Naive thymus-derived CD8-positive, alpha-beta T cell (primary cell): ENCODE measurements at regions not wholly inside any gene's neighbourhood (a gene's known extent, or its start where the extent isn't known, plus 50 kb on each side); places are given as distances from the start of the nearest gene placed in this dataset.
"Not testable (repeated sequence)": the region's sequence is repeated elsewhere in the genome, so short reads cannot be mapped to it uniquely, and the experiment has no call there.

Source experiments
- ATAC-seq, 2 donors: fragments of 150-1000 bp; cut with Tn5 transposase in 1 of 2; sonication (Bioruptor Pico), chemical (Tn5 transposase) in 1 of 2; 1 replicate in 1 of 2; 2 replicates in 1 of 2; pipeline ENCODE4 v1.10.0; 2021; ENCODE audit warnings: mild to moderate bottlenecking in 2 of 2, moderate library complexity in 2 of 2
- POLR2A ChIA-PET: fragments of 350-600 bp; sonication (Branson Sonifier 250); formaldehyde crosslinking; loops from one replicate; lab custom pipeline; 2021; ENCODE audit warnings: antibody characterized with exemption; lab: Charles Lee
- DNase-seq, 10 donors: peaks; one replicate each; pipeline versions ENCODE4 v3.0.0 to v3.0.0-alpha.2; 2020 to 2022
- H3K27ac Mint-ChIP-seq, 10 donors: one replicate each; pipeline ENCODE4 v1.8.0; 2020 to 2022; ENCODE audit warnings: mild to moderate bottlenecking in 10 of 10, mixed read lengths in 10 of 10, moderate library complexity in 4 of 10, inconsistent platforms in 1 of 10
- H3K27me3 Mint-ChIP-seq, 5 donors: one replicate each; pipeline ENCODE4 v1.8.0; 2021 to 2022; ENCODE audit warnings: mixed read lengths in 5 of 5
- H3K36me3 Mint-ChIP-seq, 3 donors: one replicate each; pipeline ENCODE4 v1.8.0; 2020 to 2022; ENCODE audit warnings: mixed read lengths in 3 of 3, mild to moderate bottlenecking in 2 of 3, inconsistent platforms in 1 of 3
- H3K4me1 Mint-ChIP-seq, 4 donors: one replicate each; pipeline ENCODE4 v1.8.0; 2021 to 2022; ENCODE audit warnings: mixed read lengths in 4 of 4
- H3K4me3 Mint-ChIP-seq, 10 donors: one replicate each; pipeline ENCODE4 v1.8.0; 2020 to 2022; ENCODE audit warnings: mild to moderate bottlenecking in 10 of 10, mixed read lengths in 10 of 10, moderate library complexity in 6 of 10, inconsistent platforms in 1 of 10
- H3K9me3 Mint-ChIP-seq, 9 donors: one replicate each; pipeline ENCODE4 v1.8.0; 2020 to 2022; ENCODE audit warnings: mixed read lengths in 9 of 9, mild to moderate bottlenecking in 3 of 9, inconsistent platforms in 1 of 9, moderate library complexity in 1 of 9

DNA sequence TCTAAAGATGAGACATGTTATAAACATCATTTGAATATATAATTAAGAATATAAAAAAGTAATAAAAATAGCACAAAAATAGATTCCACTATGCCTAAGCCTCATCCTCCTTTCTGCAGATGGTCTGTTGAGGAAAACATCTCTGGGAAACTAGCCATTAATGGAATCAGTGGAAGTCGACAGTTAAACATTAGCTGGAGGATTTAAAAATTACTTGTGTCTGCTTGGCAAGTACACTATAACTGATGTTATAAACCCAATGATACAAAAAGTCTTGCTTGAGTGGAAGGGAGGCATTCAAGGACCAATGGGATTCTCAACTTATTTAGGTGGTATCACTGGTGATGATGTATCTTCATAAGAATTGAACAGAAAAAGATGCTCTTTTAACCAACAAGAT, 1598.3 kb downstream of the PCDH18 start:
- no peaks in the 10 kb centered on the region for H3K36me3 Mint-ChIP-seq
- no peak for ATAC-seq
- no peak overlapping the region for H3K4me3 Mint-ChIP-seq
- no peak overlapping the region for H3K27ac Mint-ChIP-seq
- H3K4me1 Mint-ChIP-seq = no peaks in the 10 kb centered on the region
- no peaks in the 10 kb centered on the region for H3K27me3 Mint-ChIP-seq
- H3K9me3 Mint-ChIP-seq = peaks cover 0 to 12% (median 2%) of the 10 kb centered on the region in 9 donors
- POLR2A ChIA-PET = no interaction called here
- no peak for DNase-seq

GRCh38 chr4:135927651-135928050, 1604.6 kb downstream of the PCDH18 start:
- Mint-ChIP-seq H3K9me3 (peaks cover 1 to 18% (median 10%) of the 10 kb centered on the region in 9 donors), H3K36me3 (no peaks in the 10 kb centered on the region), H3K4me3 (no peak overlapping the region), H3K4me1 (no peaks in the 10 kb centered on the region), H3K27ac (no peak overlapping the region), H3K27me3 (no peaks in the 10 kb centered on the region)
- POLR2A ChIA-PET = no interaction called here
- DNase-seq = no peak
- no peak for ATAC-seq

- Mint-ChIP-seq H3K27me3 (no peaks in the 10 kb centered on the region), H3K36me3 (no peaks in the 10 kb centered on the region), H3K4me3 (no peak overlapping the region), H3K9me3 (peaks cover 0 to 15% (median 8%) of the 10 kb centered on the region in 9 donors), H3K4me1 (no peaks in the 10 kb centered on the region), H3K27ac (no peak overlapping the region)
- DNase-seq (no peak), ATAC-seq (no peak)
- POLR2A ChIA-PET = no interaction called here
Observed at GRCh38 chr4:135921081-135921480, 1611.2 kb downstream of the PCDH18 start.

DNA sequence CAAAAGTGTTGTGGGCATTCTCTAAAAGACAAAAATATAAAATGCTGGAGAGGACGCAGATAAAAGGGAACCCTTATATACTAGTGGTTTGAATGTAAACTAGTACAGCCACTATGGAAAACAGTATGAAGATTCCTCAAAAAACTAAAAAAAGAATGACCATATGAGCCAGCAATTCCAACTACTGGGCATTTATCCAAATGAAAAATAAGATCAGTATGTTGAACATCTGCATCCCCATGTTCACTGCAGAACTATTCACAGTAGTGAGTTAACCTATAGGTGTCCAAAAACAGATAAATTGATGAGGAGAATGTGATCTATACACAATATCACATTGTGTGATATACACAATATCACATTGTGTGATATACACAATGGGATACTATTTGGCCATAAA, 1615.3 kb downstream of the PCDH18 start:
- Mint-ChIP-seq H3K9me3 (peaks cover 0 to 6% (median 0%) of the 10 kb centered on the region in 9 donors), H3K27ac (no peak overlapping the region), H3K36me3 (no peaks in the 10 kb centered on the region), H3K4me1 (no peaks in the 10 kb centered on the region), H3K27me3 (no peaks in the 10 kb centered on the region), H3K4me3 (no peak overlapping the region)
- ATAC-seq = no peak
- POLR2A ChIA-PET = no interaction called here
- DNase-seq = no peak

DNA sequence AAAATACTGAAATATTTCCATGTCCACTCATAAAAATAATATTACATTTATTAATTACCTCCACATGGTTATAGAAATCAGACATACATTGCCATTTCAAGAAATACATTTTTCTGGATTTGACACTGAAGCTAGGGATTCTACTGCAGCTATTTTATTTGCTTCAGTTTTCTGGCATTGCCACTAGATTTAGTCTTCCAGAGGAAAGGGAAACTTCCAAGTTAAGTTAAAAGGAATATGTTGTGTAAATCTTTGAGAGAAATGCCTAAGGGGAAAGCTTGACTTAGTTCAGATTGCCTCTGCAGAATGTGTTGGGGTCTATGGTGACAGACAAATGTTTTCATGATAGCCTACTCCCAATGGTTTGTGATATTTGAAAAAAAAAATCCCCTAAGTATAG, 1631.3 kb downstream of the PCDH18 start:
- Mint-ChIP-seq H3K27me3 (no peaks in the 10 kb centered on the region), H3K27ac (no peak overlapping the region), H3K4me1 (no peaks in the 10 kb centered on the region), H3K9me3 (peaks cover 3 to 39% (median 8%) of the 10 kb centered on the region in 9 donors), H3K4me3 (no peak overlapping the region), H3K36me3 (no peaks in the 10 kb centered on the region)
- DNase-seq = no peak
- POLR2A ChIA-PET = no interaction called here
- no peak for ATAC-seq

GRCh38 chr4:135864304-135864703, 1662.7 kb upstream of the PABPC4L start:
- H3K9me3 Mint-ChIP-seq, ATAC-seq, H3K4me1 Mint-ChIP-seq, H3K36me3 Mint-ChIP-seq, H3K27ac Mint-ChIP-seq, POLR2A ChIA-PET, H3K27me3 Mint-ChIP-seq, H3K4me3 Mint-ChIP-seq, DNase-seq: not testable (repeated sequence)

- Mint-ChIP-seq H3K27ac (no peak overlapping the region), H3K27me3 (no peaks in the 10 kb centered on the region)
Observed at GRCh38 chr4:135840781-135841180, 1639.2 kb upstream of the PABPC4L start.

DNA sequence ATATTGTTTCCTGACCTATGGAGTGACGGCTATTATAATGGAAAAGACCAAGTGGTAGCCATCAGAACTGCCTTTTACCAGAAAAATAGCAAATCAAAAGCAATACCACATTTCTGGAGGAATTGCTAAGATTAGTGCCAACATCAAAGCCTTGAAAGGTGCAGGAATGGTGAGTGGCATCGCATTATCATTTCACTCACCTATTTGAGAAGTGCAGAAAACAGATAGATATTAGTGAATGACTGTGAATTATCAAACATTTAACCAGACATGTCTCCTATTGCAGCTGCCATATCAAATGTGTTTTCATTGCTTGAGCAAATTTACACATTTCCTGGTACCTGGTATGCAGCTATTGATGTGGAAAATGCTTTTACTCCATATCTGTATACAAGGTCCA, 1638.1 kb upstream of the PABPC4L start:
- H3K4me1 Mint-ChIP-seq = no peaks in the 10 kb centered on the region
- no peak for ATAC-seq
- H3K27ac Mint-ChIP-seq = no peak overlapping the region
- H3K27me3 Mint-ChIP-seq = no peaks in the 10 kb centered on the region
- DNase-seq = no peak
- peaks cover 0 to 16% (median 3%) of the 10 kb centered on the region in 9 donors for H3K9me3 Mint-ChIP-seq
- POLR2A ChIA-PET = no interaction called here
- H3K4me3 Mint-ChIP-seq = no peak overlapping the region
- no peaks in the 10 kb centered on the region for H3K36me3 Mint-ChIP-seq

More at GRCh38 chr4:135840781-135841180, 1639.2 kb upstream of the PABPC4L start:
- Mint-ChIP-seq H3K4me1 (no peaks in the 10 kb centered on the region), H3K4me3 (no peak overlapping the region), H3K9me3 (peaks cover 0 to 16% (median 3%) of the 10 kb centered on the region in 9 donors), H3K36me3 (no peaks in the 10 kb centered on the region)
- POLR2A ChIA-PET = no interaction called here
- no peak for ATAC-seq
- DNase-seq = no peak

DNA sequence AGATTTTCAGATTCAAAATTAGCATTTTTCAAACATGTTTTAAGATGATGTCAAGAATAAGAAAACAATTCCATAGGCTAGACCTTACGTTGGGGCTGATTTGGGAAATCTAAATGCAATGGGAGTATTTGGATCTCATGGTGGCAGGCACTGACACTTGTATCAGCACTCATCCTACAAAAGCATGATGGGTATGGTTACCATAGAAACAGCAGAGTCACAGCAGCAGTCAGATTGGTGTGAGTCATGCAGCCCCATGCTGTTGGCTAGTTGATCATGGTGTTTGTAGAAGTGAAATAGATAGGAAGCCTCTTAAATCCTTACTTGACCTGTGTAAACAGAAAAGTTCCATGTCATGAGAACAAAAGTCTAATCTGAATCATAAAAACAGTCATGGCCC, 1637.3 kb upstream of the PABPC4L start:
- Mint-ChIP-seq H3K27me3 (no peaks in the 10 kb centered on the region), H3K36me3 (no peaks in the 10 kb centered on the region), H3K4me3 (no peak overlapping the region), H3K9me3 (peaks cover 0 to 16% (median 3%) of the 10 kb centered on the region in 9 donors), H3K4me1 (no peaks in the 10 kb centered on the region), H3K27ac (no peak overlapping the region)
- POLR2A ChIA-PET = no interaction called here
- ATAC-seq = no peak
- no peak for DNase-seq

- no peaks in the 10 kb centered on the region for H3K27me3 Mint-ChIP-seq
- H3K4me1 Mint-ChIP-seq = no peaks in the 10 kb centered on the region
- ATAC-seq (no peak), DNase-seq (no peak)
- peaks cover 0 to 13% (median 5%) of the 10 kb centered on the region in 9 donors for H3K9me3 Mint-ChIP-seq
- no peak overlapping the region for H3K4me3 Mint-ChIP-seq
- H3K27ac Mint-ChIP-seq = no peak overlapping the region
- no peaks in the 10 kb centered on the region for H3K36me3 Mint-ChIP-seq
- POLR2A ChIA-PET = no interaction called here
Observed at GRCh38 chr4:135834471-135834870, 1632.9 kb upstream of the PABPC4L start.

DNA sequence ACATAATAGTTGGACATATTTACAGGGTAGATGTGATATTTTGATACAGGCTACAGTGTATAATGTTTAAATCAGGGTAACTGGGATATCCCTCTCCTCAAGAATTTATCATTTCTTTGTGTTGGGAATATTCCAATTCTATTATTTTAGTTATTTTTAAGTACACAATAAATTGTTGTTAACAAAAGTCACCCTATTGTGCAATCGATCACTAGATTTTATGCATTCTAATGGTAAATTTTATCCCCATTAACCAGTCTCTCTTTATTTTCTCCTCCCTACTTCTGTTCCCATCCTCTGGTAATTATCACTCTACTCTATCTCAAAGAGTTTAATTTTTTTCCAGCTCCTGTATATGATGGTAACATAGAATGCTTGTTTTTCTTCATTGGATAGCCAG, 1631.9 kb upstream of the PABPC4L start:
- POLR2A ChIA-PET = no interaction called here

DNA sequence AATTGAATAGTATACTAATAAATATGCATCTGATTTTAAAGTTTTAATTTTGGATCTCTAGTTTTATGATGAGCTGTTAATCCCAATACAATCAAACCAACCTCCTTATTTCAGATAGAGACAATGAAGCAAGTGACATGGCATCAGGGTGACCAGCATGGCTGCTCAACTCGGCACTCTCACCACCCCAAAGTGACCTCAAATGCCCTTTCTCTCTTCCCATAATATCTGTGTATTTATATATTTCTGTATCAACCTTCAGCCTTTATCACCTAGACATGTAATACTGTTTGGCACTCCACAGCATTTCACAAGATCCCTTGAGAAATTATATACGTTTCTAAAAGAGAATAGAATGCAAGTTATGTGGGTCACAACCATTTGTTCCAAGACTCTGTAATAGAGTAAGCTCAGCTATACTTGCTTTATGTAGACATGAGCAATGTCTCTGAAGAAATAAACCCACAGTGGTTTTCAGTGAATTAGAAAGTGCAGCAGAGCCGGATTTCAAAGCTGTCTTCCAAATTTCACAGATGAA, 1623.2 kb upstream of the PABPC4L start:
- Mint-ChIP-seq H3K4me3 (no peak overlapping the region), H3K9me3 (peaks cover 0 to 31% (median 7%) of the 10 kb centered on the region in 9 donors), H3K27me3 (no peaks in the 10 kb centered on the region), H3K4me1 (no peaks in the 10 kb centered on the region), H3K27ac (no peak overlapping the region), H3K36me3 (no peaks in the 10 kb centered on the region)
- POLR2A ChIA-PET = no interaction called here
- ATAC-seq = no peak
- DNase-seq = no peak

More for the DNA sequence above, 1631.9 kb upstream of the PABPC4L start:
- H3K36me3 Mint-ChIP-seq = no peaks in the 10 kb centered on the region
- H3K27ac Mint-ChIP-seq = no peak overlapping the region
- no peaks in the 10 kb centered on the region for H3K4me1 Mint-ChIP-seq
- ATAC-seq (no peak), DNase-seq (no peak)
- no peaks in the 10 kb centered on the region for H3K27me3 Mint-ChIP-seq
- no peak overlapping the region for H3K4me3 Mint-ChIP-seq
- H3K9me3 Mint-ChIP-seq = peaks cover 0 to 11% (median 3%) of the 10 kb centered on the region in 9 donors

- DNase-seq (no peak), ATAC-seq (no peak)
- Mint-ChIP-seq H3K4me3 (no peak overlapping the region), H3K27me3 (no peaks in the 10 kb centered on the region), H3K27ac (no peak overlapping the region), H3K9me3 (peaks cover 0 to 14% (median 3%) of the 10 kb centered on the region in 9 donors), H3K4me1 (no peaks in the 10 kb centered on the region), H3K36me3 (no peaks in the 10 kb centered on the region)
- POLR2A ChIA-PET = no interaction called here
Observed at GRCh38 chr4:135804785-135805184, 1603.2 kb upstream of the PABPC4L start.

DNA sequence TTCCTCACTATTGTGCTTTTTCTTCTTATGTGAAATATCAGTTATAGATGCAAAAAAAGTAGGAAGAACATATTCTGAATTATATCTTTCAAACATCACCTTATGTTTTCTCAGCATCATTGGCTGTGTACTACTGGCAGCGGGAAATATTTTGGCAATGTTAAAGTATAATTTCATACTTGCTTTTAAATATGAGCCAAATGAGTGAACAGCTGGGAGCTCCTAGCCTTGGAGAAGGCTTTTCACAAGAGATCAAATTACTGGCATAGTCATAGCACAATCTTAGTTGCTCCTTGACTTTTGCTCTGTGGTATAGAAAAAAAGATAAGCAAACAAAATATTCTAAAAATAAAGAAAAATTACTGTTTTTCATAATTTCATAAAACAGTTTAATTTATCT, 1575.8 kb upstream of the PABPC4L start:
- H3K4me3 Mint-ChIP-seq = no peak overlapping the region
- DNase-seq (no peak), ATAC-seq (no peak)
- no peak overlapping the region for H3K27ac Mint-ChIP-seq
- H3K9me3 Mint-ChIP-seq = peaks cover 0 to 10% (median 5%) of the 10 kb centered on the region in 9 donors
- no peaks in the 10 kb centered on the region for H3K4me1 Mint-ChIP-seq
- no peaks in the 10 kb centered on the region for H3K36me3 Mint-ChIP-seq
- H3K27me3 Mint-ChIP-seq = no peaks in the 10 kb centered on the region
- POLR2A ChIA-PET = no interaction called here
